DND-41 (cell line): ENCODE measurements at regions not wholly inside any gene's neighbourhood (a gene's known extent, or its start where the extent isn't known, plus 50 kb on each side); places are given as distances from the start of the nearest gene placed in this dataset.

Experiments
- EZH2 ChIP-seq: IDR thresholded peaks from 3 replicates; pipeline ENCODE4 v1.6.1; 2012; ENCODE audit warnings: borderline replicate concordance, low read depth, mild to moderate bottlenecking, moderate library complexity, low read length, inconsistent platforms; ENCODE audit not compliant: severe bottlenecking
- TF ChIP-seq, protein P1 (sequence below): IDR thresholded peaks from 2 replicates; pipeline ENCODE4 v1.5.1; 2012; ENCODE audit warnings: borderline replicate concordance, low read length, moderate library complexity, mild to moderate bottlenecking; ENCODE audit not compliant: poor library complexity, severe bottlenecking; ENCODE audit errors: extremely low read depth

DNA sequence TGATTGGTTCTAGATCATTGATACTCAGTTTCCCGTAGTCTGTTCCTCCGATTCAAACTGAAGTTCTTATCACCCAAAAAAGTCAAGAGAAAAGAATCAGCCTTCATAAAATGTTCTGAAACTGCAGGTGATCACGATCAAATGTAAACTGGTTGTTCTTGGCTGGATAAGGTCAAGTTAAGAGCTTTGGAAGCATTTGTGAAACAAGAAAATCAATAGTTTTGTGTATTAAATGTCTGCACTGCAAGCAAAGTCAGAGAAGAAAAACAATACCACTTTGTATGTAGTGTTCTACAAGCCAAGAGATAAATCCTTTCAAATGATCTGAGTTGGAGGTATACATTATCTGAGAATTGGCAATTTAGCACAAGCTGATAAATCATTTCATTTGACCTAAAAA, 710.3 kb downstream of the SORCS1 start:
- TF ChIP-seq, protein P1, sequence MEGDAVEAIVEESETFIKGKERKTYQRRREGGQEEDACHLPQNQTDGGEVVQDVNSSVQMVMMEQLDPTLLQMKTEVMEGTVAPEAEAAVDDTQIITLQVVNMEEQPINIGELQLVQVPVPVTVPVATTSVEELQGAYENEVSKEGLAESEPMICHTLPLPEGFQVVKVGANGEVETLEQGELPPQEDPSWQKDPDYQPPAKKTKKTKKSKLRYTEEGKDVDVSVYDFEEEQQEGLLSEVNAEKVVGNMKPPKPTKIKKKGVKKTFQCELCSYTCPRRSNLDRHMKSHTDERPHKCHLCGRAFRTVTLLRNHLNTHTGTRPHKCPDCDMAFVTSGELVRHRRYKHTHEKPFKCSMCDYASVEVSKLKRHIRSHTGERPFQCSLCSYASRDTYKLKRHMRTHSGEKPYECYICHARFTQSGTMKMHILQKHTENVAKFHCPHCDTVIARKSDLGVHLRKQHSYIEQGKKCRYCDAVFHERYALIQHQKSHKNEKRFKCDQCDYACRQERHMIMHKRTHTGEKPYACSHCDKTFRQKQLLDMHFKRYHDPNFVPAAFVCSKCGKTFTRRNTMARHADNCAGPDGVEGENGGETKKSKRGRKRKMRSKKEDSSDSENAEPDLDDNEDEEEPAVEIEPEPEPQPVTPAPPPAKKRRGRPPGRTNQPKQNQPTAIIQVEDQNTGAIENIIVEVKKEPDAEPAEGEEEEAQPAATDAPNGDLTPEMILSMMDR: no peak
- TF ChIP-seq EZH2: no peak
